Type B pancreatic cell (in vitro differentiated cells): ENCODE measurements at regions not wholly inside any gene's neighbourhood (a gene's known extent, or its start where the extent isn't known, plus 50 kb on each side); places are given as distances from the start of the nearest gene placed in this dataset.

Experiments used
- DNase-seq: peaks from one replicate; pipeline ENCODE4 v3.0.0; 2021; ENCODE audit warnings: mixed read lengths; ENCODE audit not compliant: unreplicated experiment; ENCODE audit errors: extremely low spot score
- H3K27ac Mint-ChIP-seq: 2 replicates; pipeline ENCODE4 v1.8.0; 2021; ENCODE audit warnings: mild to moderate bottlenecking, mixed read lengths
- H3K27me3 Mint-ChIP-seq: 2 replicates; pipeline ENCODE4 v1.8.0; 2021; ENCODE audit warnings: mixed read lengths
- H3K36me3 Mint-ChIP-seq: 2 replicates; pipeline ENCODE4 v1.8.0; 2021; ENCODE audit warnings: mixed read lengths
- H3K4me1 Mint-ChIP-seq: one replicate; pipeline ENCODE4 v1.8.0; 2021; ENCODE audit warnings: mixed read lengths; ENCODE audit not compliant: unreplicated experiment
- H3K4me3 Mint-ChIP-seq: 2 replicates; pipeline ENCODE4 v1.8.0; 2021; ENCODE audit warnings: mild to moderate bottlenecking, mixed read lengths
- H3K9me3 Mint-ChIP-seq: 2 replicates; pipeline ENCODE4 v1.8.0; 2021; ENCODE audit warnings: mixed read lengths
- TF ChIP-seq, protein P1 (sequence below): fragments of 200-600 bp; sonication (generic); conservative IDR thresholded peaks from 2 replicates; pipeline ENCODE4 v1.5.0; 2021; ENCODE audit warnings: antibody characterized with exemption, mild to moderate bottlenecking

DNA sequence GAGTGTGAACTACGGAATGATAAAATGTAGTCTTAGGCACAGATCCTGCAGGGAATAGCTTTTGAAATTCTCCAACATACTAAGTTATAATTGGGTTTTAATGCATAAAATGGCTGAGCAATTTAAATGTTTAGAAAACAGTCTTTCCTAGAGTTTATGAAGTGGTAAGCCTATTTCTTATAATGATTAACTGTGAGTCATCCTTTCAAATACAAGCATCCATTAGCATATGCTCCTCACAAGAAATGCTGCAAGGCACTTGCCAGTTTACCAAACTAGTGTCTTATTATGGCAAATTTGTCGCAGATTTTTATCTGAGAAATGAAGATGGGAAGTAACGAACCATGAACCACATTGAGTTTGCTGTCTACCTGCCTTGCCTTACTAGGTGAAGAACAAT lies 101.3 kb upstream of the ESRRG start:
- Mint-ChIP-seq H3K36me3 (no peaks in the 10 kb centered on the region), H3K27me3 (peaks cover 62% of the 10 kb centered on the region), H3K27ac (no peak overlapping the region), H3K9me3 (no peaks in the 10 kb centered on the region), H3K4me3 (no peak overlapping the region), H3K4me1 (peaks cover 4% of the 10 kb centered on the region)
- TF ChIP-seq, protein P1, sequence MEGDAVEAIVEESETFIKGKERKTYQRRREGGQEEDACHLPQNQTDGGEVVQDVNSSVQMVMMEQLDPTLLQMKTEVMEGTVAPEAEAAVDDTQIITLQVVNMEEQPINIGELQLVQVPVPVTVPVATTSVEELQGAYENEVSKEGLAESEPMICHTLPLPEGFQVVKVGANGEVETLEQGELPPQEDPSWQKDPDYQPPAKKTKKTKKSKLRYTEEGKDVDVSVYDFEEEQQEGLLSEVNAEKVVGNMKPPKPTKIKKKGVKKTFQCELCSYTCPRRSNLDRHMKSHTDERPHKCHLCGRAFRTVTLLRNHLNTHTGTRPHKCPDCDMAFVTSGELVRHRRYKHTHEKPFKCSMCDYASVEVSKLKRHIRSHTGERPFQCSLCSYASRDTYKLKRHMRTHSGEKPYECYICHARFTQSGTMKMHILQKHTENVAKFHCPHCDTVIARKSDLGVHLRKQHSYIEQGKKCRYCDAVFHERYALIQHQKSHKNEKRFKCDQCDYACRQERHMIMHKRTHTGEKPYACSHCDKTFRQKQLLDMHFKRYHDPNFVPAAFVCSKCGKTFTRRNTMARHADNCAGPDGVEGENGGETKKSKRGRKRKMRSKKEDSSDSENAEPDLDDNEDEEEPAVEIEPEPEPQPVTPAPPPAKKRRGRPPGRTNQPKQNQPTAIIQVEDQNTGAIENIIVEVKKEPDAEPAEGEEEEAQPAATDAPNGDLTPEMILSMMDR = no peak
- no peak for DNase-seq

DNA sequence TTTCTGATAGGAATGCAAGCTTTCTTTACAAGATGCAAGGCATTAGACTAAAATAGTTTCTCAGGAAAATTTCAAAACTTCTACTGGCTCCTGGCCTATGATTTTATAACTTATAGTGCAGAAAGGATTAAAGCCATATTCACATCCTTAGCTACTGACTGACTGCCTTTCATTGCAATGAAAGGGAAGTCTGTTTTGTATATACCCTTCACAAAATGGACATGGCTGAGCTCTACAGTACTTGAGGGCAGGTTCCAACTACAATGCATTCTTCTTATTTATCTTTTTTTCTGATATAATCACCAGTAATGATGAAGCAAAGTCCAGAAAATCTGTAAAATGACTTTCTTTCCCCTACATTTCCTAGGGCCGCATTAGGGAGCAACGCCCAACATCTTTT lies 100.5 kb upstream of the ESRRG start:
- no peak overlapping the region for H3K4me3 Mint-ChIP-seq
- H3K36me3 Mint-ChIP-seq = no peaks in the 10 kb centered on the region
- no peak overlapping the region for H3K27ac Mint-ChIP-seq
- H3K27me3 Mint-ChIP-seq = peaks cover 63% of the 10 kb centered on the region
- no peaks in the 10 kb centered on the region for H3K9me3 Mint-ChIP-seq
- no peak for DNase-seq
- peaks cover 4% of the 10 kb centered on the region for H3K4me1 Mint-ChIP-seq
- TF ChIP-seq, protein P1 = no peak

DNA sequence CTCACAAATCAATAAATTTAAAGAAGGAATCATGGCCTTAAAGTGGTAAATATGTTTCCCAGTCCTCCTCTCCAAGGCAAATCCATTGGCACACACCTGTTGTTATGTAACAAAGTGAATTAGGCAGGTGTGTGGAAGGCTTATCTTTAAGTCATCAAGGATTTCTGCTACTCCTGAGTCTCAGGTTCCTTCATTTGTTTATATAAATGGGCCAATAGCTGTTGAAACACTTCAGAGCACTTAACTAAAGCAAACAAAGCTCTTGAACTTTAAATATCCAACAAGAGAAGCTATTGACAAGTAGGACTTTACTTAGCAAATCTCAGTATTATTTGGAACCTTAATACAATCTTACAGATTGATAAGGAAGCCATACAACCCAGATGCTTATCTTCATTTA lies 99.3 kb upstream of the ESRRG start:
- peaks cover 4% of the 10 kb centered on the region for H3K4me1 Mint-ChIP-seq
- H3K27ac Mint-ChIP-seq = no peak overlapping the region
- TF ChIP-seq, protein P1 = no peak
- no peak for DNase-seq
- no peaks in the 10 kb centered on the region for H3K9me3 Mint-ChIP-seq
- peaks cover 60% of the 10 kb centered on the region for H3K27me3 Mint-ChIP-seq
- no peaks in the 10 kb centered on the region for H3K36me3 Mint-ChIP-seq
- H3K4me3 Mint-ChIP-seq = no peak overlapping the region

DNA sequence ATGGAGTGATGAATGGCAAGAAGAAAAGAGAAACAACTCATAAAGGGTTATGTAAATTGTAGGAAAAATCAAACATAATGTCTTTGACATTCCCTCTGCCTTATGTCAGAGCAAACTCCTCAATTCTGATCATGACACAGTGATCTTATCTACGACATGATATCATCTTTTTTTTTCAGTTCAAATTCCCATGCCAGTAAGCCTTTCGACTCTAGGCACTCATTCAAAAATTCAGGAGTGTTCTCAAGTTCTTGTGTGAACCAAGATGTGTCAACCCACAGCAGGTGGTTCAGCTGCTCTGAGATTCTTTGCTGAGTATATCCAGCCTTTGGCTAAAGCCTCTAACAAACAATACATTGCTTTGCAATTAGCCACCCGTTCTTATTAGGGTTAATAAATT lies 97.1 kb upstream of the ESRRG start:
- H3K4me3 Mint-ChIP-seq = no peak overlapping the region
- no peak overlapping the region for H3K27ac Mint-ChIP-seq
- H3K27me3 Mint-ChIP-seq = peaks cover 63% of the 10 kb centered on the region
- H3K9me3 Mint-ChIP-seq = no peaks in the 10 kb centered on the region
- peaks cover 9% of the 10 kb centered on the region for H3K4me1 Mint-ChIP-seq
- H3K36me3 Mint-ChIP-seq = no peaks in the 10 kb centered on the region
- TF ChIP-seq, protein P1 = no peak
- no peak for DNase-seq

DNA sequence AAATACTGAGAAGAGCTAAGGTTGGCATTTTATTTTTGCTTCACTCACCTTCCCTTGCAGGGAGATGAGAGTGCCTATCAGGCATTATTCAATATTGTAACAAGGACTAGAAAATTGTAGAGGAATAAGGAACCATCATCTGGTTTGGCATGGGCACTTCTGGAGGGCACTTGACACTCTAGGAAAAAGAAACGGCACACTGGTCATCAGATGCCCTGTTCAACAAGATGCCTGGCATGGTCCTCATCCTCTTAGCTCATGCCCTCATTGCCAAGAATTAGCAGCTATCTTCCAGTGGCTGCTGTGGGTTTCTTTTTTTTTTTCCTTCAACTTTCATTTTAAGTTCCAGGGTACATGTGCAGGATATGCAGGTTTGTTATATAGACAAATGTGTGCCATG lies 95.1 kb upstream of the ESRRG start:
- no peak for DNase-seq
- TF ChIP-seq, protein P1 = no peak
- peaks cover 9% of the 10 kb centered on the region for H3K4me1 Mint-ChIP-seq
- no peak overlapping the region for H3K4me3 Mint-ChIP-seq
- no peaks in the 10 kb centered on the region for H3K9me3 Mint-ChIP-seq
- no peaks in the 10 kb centered on the region for H3K36me3 Mint-ChIP-seq
- no peak overlapping the region for H3K27ac Mint-ChIP-seq
- H3K27me3 Mint-ChIP-seq = peaks cover 55% of the 10 kb centered on the region
